ENCODE measurements at regions not wholly inside any gene's neighbourhood (a gene's known extent, or its start where the extent isn't known, plus 50 kb on each side); places are given as distances from the start of the nearest gene placed in this dataset.

DNA sequence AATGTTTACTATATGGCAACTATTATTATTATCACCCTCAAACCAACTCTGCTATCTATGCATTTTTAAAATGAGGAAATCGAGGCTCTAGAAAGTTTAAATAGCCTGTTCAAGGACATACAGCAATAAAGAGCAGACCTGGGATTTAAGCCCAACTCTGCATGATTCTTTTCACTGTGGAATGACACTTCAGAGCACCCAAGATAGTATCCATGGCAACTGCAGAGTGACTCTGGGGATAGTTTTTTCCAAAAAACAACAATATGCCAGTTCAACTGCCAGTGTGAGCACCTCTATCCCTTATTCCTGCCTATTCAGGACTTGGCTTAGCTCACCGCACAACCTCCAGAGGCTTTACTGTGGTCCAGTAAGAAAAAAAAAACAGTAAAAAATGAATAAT, 293.9 kb downstream of the BRINP2 start:
- TF ChIP-seq, protein P1, sequence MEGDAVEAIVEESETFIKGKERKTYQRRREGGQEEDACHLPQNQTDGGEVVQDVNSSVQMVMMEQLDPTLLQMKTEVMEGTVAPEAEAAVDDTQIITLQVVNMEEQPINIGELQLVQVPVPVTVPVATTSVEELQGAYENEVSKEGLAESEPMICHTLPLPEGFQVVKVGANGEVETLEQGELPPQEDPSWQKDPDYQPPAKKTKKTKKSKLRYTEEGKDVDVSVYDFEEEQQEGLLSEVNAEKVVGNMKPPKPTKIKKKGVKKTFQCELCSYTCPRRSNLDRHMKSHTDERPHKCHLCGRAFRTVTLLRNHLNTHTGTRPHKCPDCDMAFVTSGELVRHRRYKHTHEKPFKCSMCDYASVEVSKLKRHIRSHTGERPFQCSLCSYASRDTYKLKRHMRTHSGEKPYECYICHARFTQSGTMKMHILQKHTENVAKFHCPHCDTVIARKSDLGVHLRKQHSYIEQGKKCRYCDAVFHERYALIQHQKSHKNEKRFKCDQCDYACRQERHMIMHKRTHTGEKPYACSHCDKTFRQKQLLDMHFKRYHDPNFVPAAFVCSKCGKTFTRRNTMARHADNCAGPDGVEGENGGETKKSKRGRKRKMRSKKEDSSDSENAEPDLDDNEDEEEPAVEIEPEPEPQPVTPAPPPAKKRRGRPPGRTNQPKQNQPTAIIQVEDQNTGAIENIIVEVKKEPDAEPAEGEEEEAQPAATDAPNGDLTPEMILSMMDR (conservative IDR thresholded peaks at IDR 0.05; ENCODE audit: low read length) = no peak
- TF ChIP-seq EZH2phosphoT487 (IDR thresholded peaks at IDR 0.05; ENCODE audit: borderline replicate concordance) = no peak
